Raji (cell line): ENCODE measurements at regions not wholly inside any gene's neighbourhood (a gene's known extent, or its start where the extent isn't known, plus 50 kb on each side); places are given as distances from the start of the nearest gene placed in this dataset.

Source experiments
- POLR2A ChIP-seq: IDR thresholded peaks from 2 replicates; pipeline ENCODE4 v1.6.1; 2011; ENCODE audit warnings: low read depth, low read length, control low read depth; ENCODE audit not compliant: insufficient read depth

GRCh38 chr7:46356371-46356770, 435.3 kb upstream of the IGFBP3 start:
- no peak for TF ChIP-seq POLR2A

GRCh38 chr7:46355331-46355730, 434.3 kb upstream of the IGFBP3 start:
- TF ChIP-seq POLR2A: no peak

DNA sequence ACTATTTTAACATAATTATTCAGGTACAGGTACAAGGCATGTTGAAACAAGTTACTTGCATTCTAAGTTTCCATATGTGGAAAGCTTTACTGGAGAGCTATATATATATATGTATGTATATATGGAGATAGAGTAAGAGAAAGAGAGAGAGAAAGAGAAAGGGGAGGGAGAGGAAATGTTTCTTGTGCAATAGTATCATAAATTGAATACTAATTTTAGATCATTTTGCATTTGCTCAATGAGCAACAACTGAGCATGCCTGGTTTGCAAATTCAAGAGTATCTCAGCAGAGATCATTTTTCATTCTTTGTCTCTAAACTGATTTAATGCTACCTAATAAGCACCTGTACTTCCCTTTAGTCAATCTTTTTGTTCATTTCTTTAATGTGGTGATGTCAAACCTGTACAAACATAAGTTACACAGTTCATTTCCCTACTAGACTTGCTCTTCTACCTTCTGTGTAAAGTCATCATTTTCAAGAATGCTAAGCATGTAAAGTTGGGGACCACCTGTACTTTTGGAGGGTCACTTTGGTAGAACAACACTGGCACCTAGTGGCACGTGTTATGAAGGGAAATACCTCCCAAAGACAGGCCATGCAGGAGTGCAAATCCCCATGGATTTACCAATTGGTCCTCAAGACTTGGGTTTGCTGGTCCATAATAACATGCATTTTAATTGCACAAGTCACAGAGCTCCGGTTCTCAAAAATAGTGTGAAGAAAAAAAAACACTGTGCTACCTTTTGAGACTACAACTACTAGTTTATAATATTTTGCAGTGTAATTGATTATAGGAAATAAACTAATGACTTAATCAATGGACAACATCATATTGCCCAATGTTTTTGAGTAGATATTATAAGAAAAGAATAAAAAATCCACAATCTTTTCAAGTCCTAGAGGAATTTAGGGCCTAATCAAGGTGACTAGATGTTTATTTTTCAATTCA, 431.2 kb upstream of the IGFBP3 start:
- TF ChIP-seq POLR2A: no peak

DNA sequence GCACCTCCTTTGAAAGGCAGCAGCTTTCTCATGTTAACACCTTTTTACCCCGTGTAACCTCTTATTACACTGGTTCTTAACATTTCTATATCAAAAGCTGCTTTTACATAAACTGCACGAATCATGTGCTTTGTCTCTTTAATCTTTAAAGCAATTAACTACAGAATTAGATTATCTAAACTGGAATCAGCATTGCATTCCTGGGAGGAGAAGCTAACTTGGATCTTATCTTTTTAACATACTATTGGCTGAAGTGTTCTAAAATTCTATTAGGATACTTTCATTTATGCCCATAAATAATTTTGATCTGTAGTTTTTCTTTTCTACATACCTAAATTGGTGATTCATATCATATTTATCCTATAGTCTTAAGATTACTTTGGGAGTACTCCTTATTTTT, 428.4 kb upstream of the IGFBP3 start:
- TF ChIP-seq POLR2A: no peak

- no peak for TF ChIP-seq POLR2A
These were observed 423.5 kb upstream of the IGFBP3 start for GRCh38 chr7:46344533-46344932.

DNA sequence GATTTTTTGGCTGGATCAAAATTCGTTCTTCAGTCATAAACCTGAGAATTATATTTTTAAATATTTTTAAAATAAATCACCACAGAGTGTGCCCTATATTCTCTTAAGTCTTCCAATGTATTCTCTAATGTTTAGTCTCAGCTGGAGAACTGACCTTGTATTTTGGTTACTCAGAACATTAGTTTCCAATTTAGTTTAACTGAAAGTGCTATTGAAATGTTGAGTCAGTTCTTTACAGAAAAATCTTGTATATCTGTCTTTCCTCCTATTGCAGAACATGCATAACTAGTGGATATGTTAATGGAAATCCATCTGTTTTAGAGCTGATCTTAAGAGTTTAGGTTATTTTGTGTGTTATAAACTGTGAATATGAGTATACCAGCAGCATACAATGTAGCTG, 422.7 kb upstream of the IGFBP3 start:
- TF ChIP-seq POLR2A: no peak

- no peak for TF ChIP-seq POLR2A
These were observed 401.9 kb upstream of the IGFBP3 start for GRCh38 chr7:46322937-46323336.

DNA sequence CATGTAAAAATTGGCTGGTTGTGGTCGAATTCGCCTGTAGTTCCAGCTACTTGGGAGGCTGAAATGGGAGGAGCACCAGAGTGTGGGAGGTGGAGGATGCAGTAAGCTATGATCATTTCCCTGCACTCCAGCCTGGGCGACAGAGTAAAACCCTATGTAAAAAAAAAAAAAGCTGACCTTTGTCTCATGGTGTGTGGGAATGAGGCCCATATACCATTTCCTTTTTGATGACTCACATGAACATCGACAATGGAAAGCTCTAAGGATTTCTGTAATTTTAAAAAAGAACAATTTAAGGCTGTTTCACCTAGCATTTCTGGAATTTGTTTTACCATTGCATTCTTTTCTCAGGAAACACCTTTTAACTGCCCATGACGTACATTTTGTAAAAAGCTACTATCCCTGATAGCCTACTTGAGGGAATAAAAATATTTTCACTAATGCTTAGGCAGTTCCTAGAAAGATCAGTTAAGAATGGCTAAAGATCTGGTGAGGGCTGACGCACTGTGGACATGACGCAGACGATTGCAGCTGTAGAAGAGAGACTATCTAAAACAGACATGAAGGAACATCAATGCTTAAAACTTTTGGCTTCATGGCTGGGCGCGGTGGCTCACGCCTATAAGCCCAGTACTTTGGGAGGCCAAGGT, 400.6 kb upstream of the IGFBP3 start:
- TF ChIP-seq POLR2A: no peak

DNA sequence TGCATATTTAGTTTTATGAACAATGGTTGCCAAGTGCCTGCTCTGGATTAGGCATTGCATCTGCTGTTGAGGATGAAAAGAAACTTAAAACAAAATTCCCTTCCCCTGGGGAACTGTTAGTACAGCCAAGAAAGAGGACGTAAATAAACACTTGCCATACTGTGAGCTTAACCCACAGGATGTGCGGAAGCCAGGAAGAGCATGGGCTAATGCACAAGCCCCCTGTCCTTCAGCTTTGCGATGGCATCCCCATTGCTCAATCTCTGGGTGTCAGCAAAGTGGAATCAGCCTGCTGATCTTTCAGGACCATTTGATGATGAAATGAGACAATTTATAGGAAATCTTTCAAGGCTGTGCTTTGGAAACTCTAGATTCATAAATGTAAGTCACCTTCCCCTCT, 399.9 kb upstream of the IGFBP3 start:
- TF ChIP-seq POLR2A: no peak

- no peak for TF ChIP-seq POLR2A
These were observed 398.8 kb upstream of the IGFBP3 start for GRCh38 chr7:46319841-46320240.

- no peak for TF ChIP-seq POLR2A
These were observed 397.2 kb upstream of the IGFBP3 start for GRCh38 chr7:46318276-46318675.

- no peak for TF ChIP-seq POLR2A
These were observed 396.2 kb upstream of the IGFBP3 start for GRCh38 chr7:46317256-46317655.

GRCh38 chr7:46315891-46316290, 394.8 kb upstream of the IGFBP3 start:
- no peak for TF ChIP-seq POLR2A

- no peak for TF ChIP-seq POLR2A
These were observed 380.6 kb upstream of the IGFBP3 start for GRCh38 chr7:46301677-46302076.

DNA sequence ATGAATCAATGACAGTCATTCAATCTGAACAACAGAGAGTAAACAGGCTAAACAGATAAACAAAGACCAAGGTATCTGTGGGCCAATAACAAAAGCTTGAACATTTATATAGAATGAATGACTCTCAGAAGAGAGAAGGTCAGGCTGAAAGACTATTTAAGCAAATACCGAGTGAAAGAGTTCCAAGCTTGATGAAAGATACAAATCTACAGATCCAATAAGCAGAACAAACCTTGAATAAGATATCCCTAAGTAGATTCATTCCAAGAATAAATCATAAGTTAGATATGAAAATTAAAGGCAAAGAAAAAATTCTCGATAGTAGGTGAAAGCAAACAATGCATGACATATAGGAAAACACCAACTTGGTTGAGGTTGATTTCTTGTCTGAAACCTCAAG, 376.4 kb upstream of the IGFBP3 start:
- no peak for TF ChIP-seq POLR2A

- TF ChIP-seq POLR2A: no peak
These were observed 375.5 kb upstream of the IGFBP3 start for GRCh38 chr7:46296526-46296925.
